Tibial artery (tissue), 4 donors: ENCODE measurements at regions not wholly inside any gene's neighbourhood (a gene's known extent, or its start where the extent isn't known, plus 50 kb on each side); places are given as distances from the start of the nearest gene placed in this dataset.
A peak's percentile ranks its signal among the peaks of the same experiment; 100 is the strongest.

Experiments used
- DNase-seq, 2 donors: peaks; one replicate each; pipeline ENCODE4 v3.0.0-alpha.2; 2019
- H3K27ac ChIP-seq, 2 donors: fragments of 200-600 bp; sonication (generic) in 1 of 2; 1 replicate in 1 of 2; 2 replicates in 1 of 2; pipeline ENCODE4 v1.5.1; 2018 to 2019; ENCODE audit warnings: mild to moderate bottlenecking in 1 of 2
- H3K27me3 ChIP-seq, 2 donors: fragments of 200-600 bp; sonication (generic) in 1 of 2; one replicate each; pipeline versions ENCODE4 v1.5.1 to v1.6.0; 2016 to 2019
- H3K36me3 ChIP-seq, 3 donors: fragments of 200-600 bp; sonication (generic) in 2 of 3; one replicate each; pipeline ENCODE4 v1.5.1; 2016 to 2019; ENCODE audit warnings: mild to moderate bottlenecking in 2 of 3
- H3K4me1 ChIP-seq, 4 donors: fragments of 200-600 bp; sonication (generic) in 2 of 4; 1 replicate in 3 of 4; 2 replicates in 1 of 4; pipeline ENCODE4 v1.5.1; 2016 to 2019
- H3K4me3 ChIP-seq, 2 donors: fragments of 200-600 bp; sonication (generic) in 1 of 2; 1 replicate in 1 of 2; 2 replicates in 1 of 2; pipeline ENCODE4 v1.5.1; 2018 to 2019; ENCODE audit warnings: mild to moderate bottlenecking in 2 of 2
- H3K9me3 ChIP-seq, 3 donors: fragments of 200-600 bp; sonication (generic) in 1 of 3; one replicate each; pipeline ENCODE4 v1.5.1; 2016 to 2019
- intact Hi-C: fragments of 100-400 bp; cut with DNase I; formaldehyde crosslinking; loops from one replicate; pipeline ENCODE4 v1.15.0; 2023; ENCODE audit warnings: low total_unique reads
- TF ChIP-seq, protein P1 (sequence below), 2 experiments: fragments of 200-600 bp in 1 of 2; fragments of 450-650 bp in 1 of 2; IDR thresholded peaks; one replicate each; pipeline ENCODE4 v1.5.1; 2017 to 2019; ENCODE audit warnings: antibody characterized with exemption in 2 of 2, mild to moderate bottlenecking in 1 of 2, moderate library complexity in 1 of 2

DNA sequence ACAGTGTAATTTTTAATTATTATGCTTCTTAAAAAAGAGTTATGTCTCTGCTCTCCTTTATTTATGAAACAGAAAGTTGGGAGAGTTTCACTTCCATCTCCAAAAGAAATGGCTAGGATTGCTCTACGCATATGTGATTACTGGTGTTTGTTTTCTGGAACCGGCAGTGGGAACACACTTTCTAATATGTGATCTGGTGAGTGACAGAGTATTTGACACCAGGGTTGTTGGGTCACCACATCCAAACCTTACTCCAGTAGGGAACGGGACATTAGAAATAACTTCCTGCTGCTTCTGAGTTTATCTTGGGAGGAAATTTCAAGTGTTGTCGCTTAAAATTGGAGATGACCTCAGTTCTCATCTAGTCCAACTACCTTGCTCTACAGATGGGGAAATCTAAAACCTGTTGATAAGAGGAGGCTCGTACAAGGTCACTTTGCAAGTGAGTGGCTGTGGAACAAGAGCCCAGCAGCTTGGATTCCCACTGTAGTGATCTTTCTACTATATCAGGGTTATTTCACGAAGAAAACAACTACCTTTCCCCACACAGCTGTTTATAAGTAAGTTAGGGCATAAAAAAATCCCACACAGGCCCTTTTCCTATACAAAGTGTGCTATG, 108.5 kb downstream of the TTC32 start:
- H3K9me3 ChIP-seq: no peaks in the 10 kb centered on the region
- no peak overlapping the region for H3K27ac ChIP-seq
- intact Hi-C loops: no loop called here
- DNase-seq: no peak
- no peak overlapping the region for H3K4me3 ChIP-seq
- no peaks in the 10 kb centered on the region for H3K36me3 ChIP-seq
- no peaks in the 10 kb centered on the region for H3K27me3 ChIP-seq
- H3K4me1 ChIP-seq: no peaks in the 10 kb centered on the region
- TF ChIP-seq, protein P1, sequence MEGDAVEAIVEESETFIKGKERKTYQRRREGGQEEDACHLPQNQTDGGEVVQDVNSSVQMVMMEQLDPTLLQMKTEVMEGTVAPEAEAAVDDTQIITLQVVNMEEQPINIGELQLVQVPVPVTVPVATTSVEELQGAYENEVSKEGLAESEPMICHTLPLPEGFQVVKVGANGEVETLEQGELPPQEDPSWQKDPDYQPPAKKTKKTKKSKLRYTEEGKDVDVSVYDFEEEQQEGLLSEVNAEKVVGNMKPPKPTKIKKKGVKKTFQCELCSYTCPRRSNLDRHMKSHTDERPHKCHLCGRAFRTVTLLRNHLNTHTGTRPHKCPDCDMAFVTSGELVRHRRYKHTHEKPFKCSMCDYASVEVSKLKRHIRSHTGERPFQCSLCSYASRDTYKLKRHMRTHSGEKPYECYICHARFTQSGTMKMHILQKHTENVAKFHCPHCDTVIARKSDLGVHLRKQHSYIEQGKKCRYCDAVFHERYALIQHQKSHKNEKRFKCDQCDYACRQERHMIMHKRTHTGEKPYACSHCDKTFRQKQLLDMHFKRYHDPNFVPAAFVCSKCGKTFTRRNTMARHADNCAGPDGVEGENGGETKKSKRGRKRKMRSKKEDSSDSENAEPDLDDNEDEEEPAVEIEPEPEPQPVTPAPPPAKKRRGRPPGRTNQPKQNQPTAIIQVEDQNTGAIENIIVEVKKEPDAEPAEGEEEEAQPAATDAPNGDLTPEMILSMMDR (IDR thresholded peaks at IDR 0.05): no peak

DNA sequence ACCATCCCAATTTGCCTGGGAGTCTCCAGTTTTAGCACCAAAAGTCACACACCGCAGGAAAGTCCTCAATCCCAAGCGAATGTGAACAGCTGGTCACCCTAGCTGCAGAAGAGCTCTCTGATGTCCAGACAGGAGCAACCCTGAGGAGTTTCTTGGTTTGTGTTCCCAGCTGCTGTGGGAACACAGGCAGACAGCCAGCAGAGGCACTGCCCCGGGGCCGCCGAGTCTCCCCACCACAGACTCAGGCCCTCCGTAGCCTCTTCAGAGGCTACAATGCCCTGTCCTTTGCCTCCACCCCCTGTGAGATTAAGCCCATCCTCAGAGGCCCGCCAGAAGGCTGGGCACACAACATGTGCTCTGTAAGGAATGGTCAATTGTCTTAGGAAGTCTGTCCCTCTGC, 111.5 kb downstream of the TTC32 start:
- no peak overlapping the region for H3K27ac ChIP-seq
- H3K36me3 ChIP-seq: no peaks in the 10 kb centered on the region
- no peaks in the 10 kb centered on the region for H3K9me3 ChIP-seq
- intact Hi-C loops: no loop called here
- H3K4me3 ChIP-seq: no peak overlapping the region
- no peak for DNase-seq
- peaks cover 0 to 16% (median 8%) of the 10 kb centered on the region in 4 donors for H3K4me1 ChIP-seq
- H3K27me3 ChIP-seq: no peaks in the 10 kb centered on the region
- TF ChIP-seq, protein P1 (IDR thresholded peaks at IDR 0.05): no peak

DNA sequence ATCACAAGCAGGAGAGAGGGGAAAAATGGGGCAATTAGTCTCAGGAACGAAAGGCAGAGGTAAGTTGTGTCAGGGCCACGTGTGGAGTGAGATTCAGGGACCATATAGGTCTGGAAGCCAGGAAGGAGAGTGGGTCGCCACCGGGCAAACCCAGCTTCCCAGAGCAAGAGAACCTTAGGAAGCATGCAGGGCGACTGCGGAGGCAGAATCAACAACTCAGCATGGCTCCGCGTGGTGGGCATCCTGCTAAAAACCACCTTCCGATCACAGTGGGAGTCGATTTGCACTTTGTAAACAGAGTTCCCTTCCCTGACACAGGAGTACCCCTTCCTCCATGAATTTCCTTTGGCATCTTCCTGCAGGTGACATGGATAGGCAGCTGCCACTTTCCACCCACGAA, 114.6 kb downstream of the TTC32 start:
- peaks cover 0 to 19% (median 9%) of the 10 kb centered on the region in 4 donors for H3K4me1 ChIP-seq
- DNase-seq: no peak
- peak overlapping the region in 1 of 2 donors; percentile 25 for H3K27ac ChIP-seq
- no peaks in the 10 kb centered on the region for H3K36me3 ChIP-seq
- TF ChIP-seq, protein P1 (IDR thresholded peaks at IDR 0.05): no peak
- no peak overlapping the region for H3K4me3 ChIP-seq
- intact Hi-C loops: no loop called here
- no peaks in the 10 kb centered on the region for H3K27me3 ChIP-seq
- no peaks in the 10 kb centered on the region for H3K9me3 ChIP-seq

DNA sequence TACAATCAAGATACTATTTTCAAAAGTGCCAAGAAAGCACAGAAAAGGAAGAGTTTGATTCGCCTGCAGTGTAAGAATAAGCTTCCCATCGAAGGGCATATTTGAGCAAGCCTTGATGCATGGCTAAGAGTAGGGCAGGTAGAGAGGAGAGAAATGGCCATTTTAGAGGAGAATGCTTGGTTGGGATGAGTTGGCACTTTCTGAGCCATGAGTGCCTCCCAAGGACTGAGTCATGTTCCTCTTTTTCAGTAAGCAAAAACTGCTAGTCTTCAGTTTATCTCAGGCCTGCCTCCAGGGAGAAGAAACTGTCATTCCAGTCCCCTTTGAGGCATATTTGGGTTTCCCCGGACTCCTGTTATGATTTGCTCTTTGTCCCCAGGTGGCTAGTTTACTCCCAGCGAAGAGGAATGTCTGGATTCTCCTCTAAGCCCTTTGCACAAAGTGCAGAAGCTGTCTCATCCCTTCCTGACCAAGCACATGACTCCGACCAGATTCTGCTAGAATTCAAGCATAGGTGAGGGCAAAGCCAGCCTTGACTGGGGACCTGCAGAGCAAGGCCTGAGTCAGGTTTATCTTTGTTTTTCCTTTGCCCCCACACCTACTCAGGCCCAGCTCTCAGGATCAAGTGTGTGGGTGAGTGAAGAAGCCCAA, 115.2 kb downstream of the TTC32 start:
- TF ChIP-seq, protein P1 (IDR thresholded peaks at IDR 0.05): no peak
- Histone ChIP-seq H3K4me3 (no peak overlapping the region), H3K27ac (peak overlapping the region; percentile 25 to 52), H3K27me3 (no peaks in the 10 kb centered on the region), H3K9me3 (no peaks in the 10 kb centered on the region), H3K4me1 (peaks cover 0 to 19% (median 9%) of the 10 kb centered on the region in 4 donors), H3K36me3 (no peaks in the 10 kb centered on the region)
- intact Hi-C loops: no loop called here
- DNase-seq: no peak

DNA sequence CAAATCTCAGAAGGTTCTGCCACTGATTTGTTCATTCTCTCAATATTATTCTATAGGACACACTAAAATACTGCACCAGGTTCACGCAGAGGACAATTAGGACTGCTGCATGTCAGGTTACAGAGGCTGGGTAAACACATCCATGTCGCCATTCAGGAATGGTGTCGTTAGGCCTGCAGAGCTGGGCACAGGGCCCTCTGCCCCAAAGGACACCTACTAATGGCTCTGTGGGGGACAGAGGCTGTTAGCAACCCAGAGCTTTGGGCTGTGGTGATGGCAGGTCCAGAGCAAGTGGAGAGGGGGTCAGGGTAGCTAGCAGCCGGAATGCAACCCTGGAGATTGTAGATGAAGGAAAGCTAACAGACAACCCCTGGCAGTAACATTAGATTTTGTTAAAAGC, 115.9 kb downstream of the TTC32 start:
- Histone ChIP-seq H3K4me3 (no peak overlapping the region), H3K27me3 (no peaks in the 10 kb centered on the region), H3K27ac (peak overlapping the region; percentile 25 to 52), H3K4me1 (peaks cover 0 to 19% (median 9%) of the 10 kb centered on the region in 4 donors), H3K36me3 (no peaks in the 10 kb centered on the region), H3K9me3 (no peaks in the 10 kb centered on the region)
- TF ChIP-seq, protein P1 (IDR thresholded peaks at IDR 0.05): no peak
- DNase-seq: no peak
- intact Hi-C loops: no loop called here
